ENCODE measurements at regions not wholly inside any gene's neighbourhood (a gene's known extent, or its start where the extent isn't known, plus 50 kb on each side); places are given as distances from the start of the nearest gene placed in this dataset.

GRCh38 chr22:48279461-48279756 lies 1517.0 kb downstream of the TBC1D22A start:
- dilution Hi-C loops (cut with HindIII; ENCODE audit: low sequenced_read_pairs, unreplicated experiment), result no loop called here
- H3K4ac ChIP-seq (ENCODE audit: low read depth, low read length), result no peak overlapping the region
- H3K14ac ChIP-seq (replicated peaks; ENCODE audit: low read depth, low read length), result no peak overlapping the region
- H3K9ac ChIP-seq (ENCODE audit: low read depth, low read length), result no peak overlapping the region
- CTCF ChIA-PET, result no interaction called here
- H3K9me3 ChIP-seq (ENCODE audit: control insufficient read depth, insufficient read depth, low read length), result peaks cover 46% of the 10 kb centered on the region
- no TSS peak for BruUV-seq (replicated peaks)
- H4K91ac ChIP-seq (ENCODE audit: insufficient read depth, low read depth, low read length), result no peak overlapping the region
- ATAC-seq (ENCODE audit: low read depth), result no peak
- no peak overlapping the region for H2BK5ac ChIP-seq (ENCODE audit: low read depth, low read length, poor library complexity, severe bottlenecking)
- H3K18ac ChIP-seq (ENCODE audit: low read depth, low read length), result no peak overlapping the region
- H3K27me3 ChIP-seq (ENCODE audit: control insufficient read depth, insufficient read depth, low read length), result no peaks in the 10 kb centered on the region
- in situ Hi-C loops (cut with MboI; ENCODE audit: low sequenced_read_pairs), result no loop called here
- H3K4me1 ChIP-seq (ENCODE audit: control insufficient read depth, insufficient read depth, low read length), result no peaks in the 10 kb centered on the region
- no peak for TF ChIP-seq CEBPB (IDR thresholded peaks at IDR 0.05; ENCODE audit: low read depth, low read length)
- TF ChIP-seq MAFK (IDR thresholded peaks at IDR 0.05; ENCODE audit: low read depth, low read length), result no peak
- TF ChIP-seq CTCF (conservative IDR thresholded peaks at IDR 0.05; ENCODE audit: low read depth, low read length), result no peak
- no peak for TF ChIP-seq USF2 (IDR thresholded peaks at IDR 0.05; ENCODE audit: low read depth, low read length)
- no peak for TF ChIP-seq NFE2L2 (IDR thresholded peaks at IDR 0.05; ENCODE audit: low read depth, low read length)
- TF ChIP-seq POLR2A (IDR thresholded peaks at IDR 0.05; ENCODE audit: low read depth, low read length), result no peak
- TF ChIP-seq BHLHE40 (IDR thresholded peaks at IDR 0.05; ENCODE audit: low read depth, low read length), result no peak
- no peak for TF ChIP-seq FOS (IDR thresholded peaks at IDR 0.05; ENCODE audit: low read depth, low read length)
- no peak for TF ChIP-seq MAZ (IDR thresholded peaks at IDR 0.05; ENCODE audit: borderline replicate concordance, low read depth, low read length)
- no peak for TF ChIP-seq RAD21 (IDR thresholded peaks at IDR 0.05; ENCODE audit: low read length)
- TF ChIP-seq CHD1 (IDR thresholded peaks at IDR 0.05; ENCODE audit: low read depth, low read length), result no peak
- no peak for TF ChIP-seq RFX5 (IDR thresholded peaks at IDR 0.05; ENCODE audit: low read depth, low read length)
- no peak for TF ChIP-seq SMC3 (IDR thresholded peaks at IDR 0.05; ENCODE audit: low read depth, low read length)
- no peak for TF ChIP-seq MXI1 (IDR thresholded peaks at IDR 0.05; ENCODE audit: borderline replicate concordance, low read depth, low read length)
- H2AK5ac ChIP-seq (ENCODE audit: low read depth, low read length), result no peak overlapping the region
- H3K56ac ChIP-seq (ENCODE audit: extremely low read depth, insufficient read depth, low read length), result no peak overlapping the region
- no peak overlapping the region for H3K23ac ChIP-seq (ENCODE audit: low read depth, low read length)
- no peak overlapping the region for H2AK9ac ChIP-seq (replicated peaks; ENCODE audit: low read depth, low read length, poor library complexity)
- H3K27ac ChIP-seq (ENCODE audit: insufficient read depth, low read length), result no peak overlapping the region
- no peak overlapping the region for H2BK15ac ChIP-seq (ENCODE audit: low read depth, low read length)
- no peaks in the 10 kb centered on the region for H3K9me1 ChIP-seq (ENCODE audit: insufficient read depth, low read length)
- H4K8ac ChIP-seq (ENCODE audit: low read depth in 2 of 2, low read length in 2 of 2), result no peak overlapping the region
- H3K79me1 ChIP-seq (ENCODE audit: low read depth in 1 of 2, low read length in 2 of 2), result no peaks in the 10 kb centered on the region
- no peaks in the 10 kb centered on the region for H3K36me3 ChIP-seq (ENCODE audit: control insufficient read depth, insufficient read depth, low read length)
- H4K5ac ChIP-seq (ENCODE audit: low read depth, low read length), result no peak overlapping the region
- no peak overlapping the region for H2BK20ac ChIP-seq (ENCODE audit: low read depth, low read length)
- POLR2A ChIA-PET (ENCODE audit: unreplicated experiment), result no interaction called here
- H3K4me2 ChIP-seq (ENCODE audit: low read depth, low read length), result no peak overlapping the region
- DNase-seq, result no peak
- no peak overlapping the region for H2BK120ac ChIP-seq (ENCODE audit: low read depth, low read length)
- no peaks in the 10 kb centered on the region for H4K20me1 ChIP-seq (ENCODE audit: insufficient read depth, low read length)
- 73% methylated on average over 3 of the region's 6 CpGs; no CpG with 5 or more reads in 1 of the 2 experiments for WGBS, 2 experiments (ENCODE audit: extremely low coverage in 2 of 2, insufficient read length in 1 of 2)
- intact Hi-C loops (cut with micrococcal nuclease), result no loop called here
- H2AFZ ChIP-seq (replicated peaks; ENCODE audit: low read length, poor library complexity), result no peak overlapping the region
- no peak overlapping the region for H3K4me3 ChIP-seq (ENCODE audit: insufficient read depth, low read depth, low read length)

Data from IMR-90 (cell line).